GM12878 (cell line): ENCODE measurements at regions not wholly inside any gene's neighbourhood (a gene's known extent, or its start where the extent isn't known, plus 50 kb on each side); places are given as distances from the start of the nearest gene placed in this dataset.

ENCODE experiments used
- ATAC-seq: fragments of 200-7000 bp; cut with Tn5 transposase; 3 replicates; pipeline ENCODE4 v1.9.1; 2020; ENCODE audit warnings: mild to moderate bottlenecking, moderate library complexity
- BruUV-seq: library from RNA; stranded (reverse); fragments of 400-500 nt; replicated peaks from 2 replicates; lab custom pipeline; 2021; lab: Mats Ljungman, UMichigan
- CTCF ChIA-PET: fragments of 300-600 bp; sonication (Branson Sonifier 250); formaldehyde crosslinking; extraction: SDS; loops from one replicate; lab custom pipeline; 2021; ENCODE audit warnings: inconsistent platforms; lab: Yijun Ruan, JAX
- POLR2A ChIA-PET: fragments of 350-600 bp; formaldehyde crosslinking; extraction: SDS; loops from one replicate; lab custom pipeline; 2021; ENCODE audit warnings: inconsistent platforms; lab: Charles Lee
- RAD21 ChIA-PET: fragments of 300-600 bp; sonication (Branson Sonifier 250); formaldehyde crosslinking; loops from one replicate; lab custom pipeline; 2023; ENCODE audit warnings: antibody characterized with exemption; ENCODE audit not compliant: unreplicated experiment; lab: Charles Lee
- SMC1A ChIA-PET: fragments of 300-600 bp; sonication (Branson Sonifier 250); formaldehyde crosslinking; loops from one replicate; lab custom pipeline; 2023; ENCODE audit not compliant: unreplicated experiment, uncharacterized antibody; lab: Charles Lee
- DNase-seq: peaks from one replicate; pipeline ENCODE4 v3.0.0-alpha.2; 2011; ENCODE audit warnings: low read depth, low spot score
- FAIRE-seq: peaks from 3 replicates; lab custom pipeline; 2011; peaks lifted over from hg19 to GRCh38; lab: Jason Lieb, UNC
- H2AFZ ChIP-seq: 2 replicates; pipeline ENCODE4 v1.6.0; 2011; ENCODE audit warnings: low read depth, low read length, control low read depth; ENCODE audit not compliant: control insufficient read depth
- H3K27ac ChIP-seq: 2 replicates; pipeline ENCODE4 v1.5.1; 2011; ENCODE audit warnings: control low read depth; ENCODE audit not compliant: control insufficient read depth, insufficient read depth
- H3K27me3 ChIP-seq, 2 experiments: replicated peaks in 1 of 2; 2 replicates each; pipeline versions ENCODE4 v1.6.0 to v1.6.1; 2011; ENCODE audit warnings: low read length in 1 of 2; ENCODE audit not compliant: control insufficient read depth in 2 of 2, insufficient read depth in 2 of 2
- H3K36me3 ChIP-seq, 2 experiments: 2 replicates each; pipeline ENCODE4 v1.5.1; 2011; ENCODE audit warnings: low read length in 1 of 2; ENCODE audit not compliant: control insufficient read depth in 2 of 2, insufficient read depth in 2 of 2
- H3K4me1 ChIP-seq: 2 replicates; pipeline ENCODE4 v1.6.1; 2011; ENCODE audit warnings: mild to moderate bottlenecking, low read length, moderate library complexity, mixed read lengths; ENCODE audit not compliant: control insufficient read depth, insufficient read depth
- H3K4me2 ChIP-seq: 2 replicates; pipeline ENCODE4 v1.6.0; 2011; ENCODE audit warnings: control low read depth; ENCODE audit not compliant: control insufficient read depth, insufficient read depth
- H3K4me3 ChIP-seq: fragments of 200-600 bp; sonication (generic); 2 replicates; pipeline ENCODE4 v1.5.1; 2016
- H3K79me2 ChIP-seq: 2 replicates; pipeline ENCODE4 v1.6.0; 2011; ENCODE audit warnings: low read length; ENCODE audit not compliant: control insufficient read depth, insufficient read depth
- H3K9ac ChIP-seq: 2 replicates; pipeline ENCODE4 v1.8.0; 2011; ENCODE audit warnings: low read length, control low read depth, mixed read lengths; ENCODE audit not compliant: control insufficient read depth, insufficient read depth
- H3K9me3 ChIP-seq: replicated peaks from 3 replicates; pipeline ENCODE4 v1.5.1; 2011; ENCODE audit warnings: mild to moderate bottlenecking, low read length; ENCODE audit not compliant: control insufficient read depth, insufficient read depth
- H4K20me1 ChIP-seq: 2 replicates; pipeline ENCODE4 v1.6.0; 2011; ENCODE audit not compliant: control insufficient read depth, insufficient read depth
- CHD2 ChIP-seq: IDR thresholded peaks from 2 replicates; pipeline ENCODE4 v1.6.1; 2011; ENCODE audit warnings: low read depth, low read length, improper control_type of control experiment, borderline replicate concordance
- CREM ChIP-seq: IDR thresholded peaks from 2 replicates; pipeline ENCODE4 v1.6.1; 2014; ENCODE audit warnings: antibody characterized with exemption, low read depth
- DPF2 ChIP-seq: fragments of 450-650 bp; IDR thresholded peaks from 2 replicates; pipeline ENCODE4 v1.6.1; 2017; ENCODE audit warnings: mild to moderate bottlenecking
- HDAC6 ChIP-seq: fragments of 200-600 bp; sonication (generic); IDR thresholded peaks from one replicate; pipeline ENCODE4 v1.8.0; 2017; ENCODE audit warnings: antibody characterized with exemption; ENCODE audit not compliant: unreplicated experiment
- IRF4 ChIP-seq: IDR thresholded peaks from 2 replicates; pipeline ENCODE4 v1.6.1; 2011; ENCODE audit warnings: low read depth, low read length
- RAD51 ChIP-seq: fragments of 450-650 bp; IDR thresholded peaks from 2 replicates; pipeline ENCODE4 v1.6.1; 2016; ENCODE audit warnings: moderate library complexity, mild to moderate bottlenecking, inconsistent platforms
- RELA ChIP-seq: fragments of 450-650 bp; IDR thresholded peaks from 2 replicates; pipeline ENCODE4 v1.8.0; 2014; ENCODE audit warnings: borderline replicate concordance; ENCODE audit not compliant: partially characterized antibody
- TARDBP ChIP-seq: IDR thresholded peaks from 2 replicates; pipeline ENCODE4 v1.6.1; 2016; ENCODE audit warnings: borderline replicate concordance
- YY1 ChIP-seq: IDR thresholded peaks from 2 replicates; pipeline ENCODE4 v1.6.1; 2011; ENCODE audit warnings: low read depth, mild to moderate bottlenecking, low read length
- WGBS: methylation state at CpG from one replicate; pipeline ENCODE4 v1.1.6; 2016; ENCODE audit warnings: low lambda C conversion rate; ENCODE audit not compliant: insufficient replicate concordance, insufficient coverage; ENCODE audit errors: missing lambda C conversion rate; 5-methylcytosine and 5-hydroxymethylcytosine counted together
- in situ Hi-C: fragments of 300-500 bp; cut with MboI; formaldehyde crosslinking; loops from 9 replicates; pipeline ENCODE4 v1.14.3; 2018; ENCODE audit warnings: mixed read lengths
- intact Hi-C: fragments of 100-400 bp; cut with micrococcal nuclease; formaldehyde crosslinking; loops from one replicate; pipeline ENCODE4 v1.14.2; 2022; ENCODE audit not compliant: unreplicated experiment

DNA sequence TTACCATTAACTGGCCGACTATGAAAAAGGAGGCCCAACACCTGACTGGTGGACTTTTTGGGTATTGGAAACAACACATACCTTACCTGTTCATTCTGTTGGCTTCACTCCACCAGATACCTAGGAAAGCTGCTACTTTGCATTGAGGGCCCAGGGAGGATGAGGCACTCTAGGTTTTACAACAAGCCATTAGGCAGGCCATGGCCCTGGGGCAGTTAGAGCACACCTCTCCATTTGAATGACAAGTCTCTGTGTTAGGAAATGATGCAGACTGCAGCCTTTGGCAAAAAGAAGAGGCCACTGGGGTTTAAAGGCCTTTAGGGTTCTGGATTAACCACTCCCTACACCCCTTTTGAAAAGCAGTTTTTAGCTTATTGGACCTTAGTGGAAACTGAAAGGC lies 144.3 kb downstream of the OR2B2 start:
- peaks cover 4% of the 10 kb centered on the region; the same call in 1 of the 2 replicates for H3K4me1 ChIP-seq
- H3K27ac ChIP-seq = no peak overlapping the region
- no peak overlapping the region for H2AFZ ChIP-seq
- no peaks in the 10 kb centered on the region for H4K20me1 ChIP-seq
- in situ Hi-C loops = loop anchor here (25.0 kb wide), 1 partner anchor 256 kb away; no protein-coding TSS in a partner anchor
- no peak for TF ChIP-seq CREM
- no peak for TF ChIP-seq RAD51
- TF ChIP-seq RELA = no peak
- TF ChIP-seq DPF2 = no peak
- no peak for TF ChIP-seq CHD2
- TF ChIP-seq, all 136 proteins: peak for 0
- ChIA-PET POLR2A (no interaction called here), CTCF (interaction anchor here (1.3 to 1.6 kb wide), 2 partner anchors 13 to 21 kb away, joined by 3 to 4 read pairs; no protein-coding TSS in a partner anchor), SMC1A (interaction anchor here (0.9 to 1.5 kb wide), 5 partner anchors 9 to 27 kb away, joined by 3 to 7 read pairs (median 4); no protein-coding TSS in a partner anchor), RAD21 (interaction anchor here (1.1 to 1.3 kb wide), 2 partner anchors 11 to 127 kb away, joined by 3 read pairs; no protein-coding TSS in a partner anchor)
- DNase-seq = no peak
- no peak for FAIRE-seq
- intact Hi-C loops = no loop called here
- Histone ChIP-seq H3K9me3 (no peaks in the 10 kb centered on the region), H3K27me3 (no peaks in the 10 kb centered on the region), H3K4me2 (no peak overlapping the region), H3K79me2 (no peaks in the 10 kb centered on the region), H3K36me3 (no peaks in the 10 kb centered on the region), H3K4me3 (no peak overlapping the region), H3K9ac (no peak overlapping the region)
- BruUV-seq = no TSS peak
- ATAC-seq = no peak
- WGBS = 83% methylated on average over 1 of the region's 1 CpG

DNA sequence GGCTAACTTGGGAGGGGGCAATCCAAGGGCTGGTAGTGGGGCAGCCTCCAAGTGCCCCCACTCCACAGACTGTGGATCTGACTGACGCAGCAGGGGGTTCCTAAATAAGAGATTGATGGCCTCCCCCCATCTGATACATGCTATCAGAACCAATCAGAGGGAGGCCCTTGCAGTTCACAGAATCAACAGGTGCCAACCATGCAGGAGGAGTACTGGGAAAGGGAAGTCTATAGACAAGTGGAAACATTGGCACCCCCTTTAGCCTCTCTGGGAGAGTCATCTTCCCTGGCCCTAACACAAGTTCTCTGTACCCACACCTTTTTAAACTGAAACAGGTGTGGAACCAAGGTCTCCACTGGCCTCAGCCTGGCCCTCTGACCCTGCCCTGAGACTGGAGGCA lies 145.8 kb downstream of the OR2B2 start:
- Histone ChIP-seq H3K9me3 (no peaks in the 10 kb centered on the region), H3K79me2 (no peaks in the 10 kb centered on the region)
- TF ChIP-seq YY1 = no peak
- no peak for TF ChIP-seq CHD2
- TF ChIP-seq TARDBP = no peak
- TF ChIP-seq IRF4 = no peak
- no peak for TF ChIP-seq HDAC6
- TF ChIP-seq, all 136 proteins: peak for 0
- no peak for DNase-seq
- BruUV-seq = no TSS peak
- ChIA-PET POLR2A (no interaction called here), CTCF (interaction anchor here (1.4 to 1.5 kb wide), 2 partner anchors 10 to 14 kb away, joined by 3 to 4 read pairs; no protein-coding TSS in a partner anchor), RAD21 (no interaction called here), SMC1A (interaction anchor here (1.6 to 1.9 kb wide), 2 partner anchors 12 to 18 kb away, joined by 5 to 6 read pairs; no protein-coding TSS in a partner anchor)
- no peak overlapping the region for H3K27ac ChIP-seq
- no peak overlapping the region for H3K4me2 ChIP-seq
- H3K4me3 ChIP-seq = no peak overlapping the region
- H3K27me3 ChIP-seq = no peaks in the 10 kb centered on the region
- H3K9ac ChIP-seq = no peak overlapping the region
- peaks cover 3% of the 10 kb centered on the region for H3K4me1 ChIP-seq
- no peak for ATAC-seq
- H4K20me1 ChIP-seq = no peaks in the 10 kb centered on the region
- 60% methylated on average over 1 of the region's 1 CpG for WGBS
- intact Hi-C loops = no loop called here
- H3K36me3 ChIP-seq = no peaks in the 10 kb centered on the region
- FAIRE-seq = no peak
- no peak overlapping the region for H2AFZ ChIP-seq
- in situ Hi-C loops = loop anchor here (25.0 kb wide), 1 partner anchor 254 kb away; no protein-coding TSS in a partner anchor
